RPMI7951 (cell line): ENCODE measurements at regions not wholly inside any gene's neighbourhood (a gene's known extent, or its start where the extent isn't known, plus 50 kb on each side); places are given as distances from the start of the nearest gene placed in this dataset.
"Not testable (repeated sequence)": the region's sequence is repeated elsewhere in the genome, so short reads cannot be mapped to it uniquely, and the experiment has no call there.

Experiments used
- DNase-seq: peaks from one replicate; pipeline ENCODE4 v3.0.0-alpha.2; 2012; ENCODE audit warnings: low read depth

DNA sequence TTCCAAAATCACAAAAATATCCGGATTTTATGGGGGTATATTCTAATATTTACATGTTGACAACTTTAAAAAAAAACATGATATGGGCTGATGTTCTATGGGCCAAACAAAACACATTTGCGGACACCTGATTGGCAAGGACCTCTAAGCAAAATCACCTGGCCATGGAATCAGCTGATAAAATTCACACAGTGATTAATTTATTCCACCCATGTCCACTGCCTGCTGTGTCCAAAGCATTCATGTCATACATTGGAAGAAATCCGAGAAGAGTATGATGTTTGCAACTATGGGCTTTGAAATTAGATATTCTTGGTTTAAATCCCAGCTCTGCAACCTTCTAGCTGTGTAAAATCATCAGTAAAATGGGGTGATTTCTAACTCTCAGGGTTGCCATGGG, 538.7 kb downstream of the HAPSTR1 start:
- no peak for DNase-seq

DNA sequence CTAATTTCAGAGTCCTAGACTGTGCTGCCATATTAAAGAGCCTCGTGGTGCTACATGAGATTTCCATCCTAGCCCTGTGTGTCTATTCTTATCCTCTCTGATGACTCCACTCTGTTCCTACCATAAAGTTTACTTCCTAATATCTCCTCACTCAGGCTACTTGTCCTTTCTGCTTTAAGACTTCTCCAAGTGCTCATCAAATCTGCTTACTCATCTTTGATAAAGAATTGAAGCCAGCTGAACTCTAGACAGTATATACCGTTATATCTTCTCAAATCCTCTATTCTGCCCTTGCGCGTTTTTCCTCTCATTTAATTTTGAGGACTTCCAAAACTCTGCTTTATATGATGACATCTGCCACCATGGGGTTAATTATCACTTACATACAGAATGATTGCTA, 539.5 kb downstream of the HAPSTR1 start:
- DNase-seq = no peak

DNA sequence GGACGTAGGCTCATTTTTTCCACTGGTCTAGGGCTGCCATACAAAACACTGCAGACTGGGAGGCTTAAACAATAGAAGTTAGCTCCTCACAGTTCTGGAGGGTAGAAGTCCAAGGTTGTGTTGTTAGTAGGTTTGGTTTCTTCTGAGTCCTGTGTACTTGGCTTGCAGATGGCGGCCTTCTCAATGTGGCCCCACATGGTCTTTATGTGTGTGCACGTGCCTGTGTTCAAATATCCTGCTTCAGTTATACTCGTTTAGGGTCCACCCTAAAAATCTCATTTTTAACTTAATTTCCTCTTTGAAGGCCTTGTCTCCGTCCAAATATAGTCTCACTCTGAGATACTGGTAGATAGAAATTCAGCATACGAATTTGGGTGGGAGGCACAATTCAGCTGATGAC, 542.4 kb downstream of the HAPSTR1 start:
- no peak for DNase-seq

- DNase-seq = not testable (repeated sequence)
Measured at GRCh38 chr16:9635150-9635720, 543.8 kb downstream of the HAPSTR1 start.

- no peak for DNase-seq
Measured at GRCh38 chr16:9644258-9644657, 538.0 kb downstream of the GRIN2A start.

DNA sequence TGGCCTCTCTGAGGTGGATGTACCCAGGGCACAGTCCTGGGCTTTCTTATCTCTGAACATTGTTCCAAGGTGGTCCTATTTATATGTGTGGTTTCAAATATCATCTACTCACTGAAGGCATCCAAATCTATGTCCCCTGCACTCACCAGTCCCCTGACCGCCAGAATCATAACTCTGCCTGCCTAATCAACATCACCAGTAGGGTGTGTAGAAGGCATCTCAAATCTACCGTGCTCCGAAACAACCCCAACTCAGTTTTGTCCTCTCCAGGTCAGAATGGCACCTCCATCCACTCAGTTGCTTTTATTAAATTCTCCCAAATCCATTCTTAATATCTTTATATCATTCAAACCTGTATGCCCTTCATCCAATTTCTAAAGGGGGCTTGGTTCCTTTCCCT, 536.3 kb downstream of the GRIN2A start:
- DNase-seq = no peak

DNA sequence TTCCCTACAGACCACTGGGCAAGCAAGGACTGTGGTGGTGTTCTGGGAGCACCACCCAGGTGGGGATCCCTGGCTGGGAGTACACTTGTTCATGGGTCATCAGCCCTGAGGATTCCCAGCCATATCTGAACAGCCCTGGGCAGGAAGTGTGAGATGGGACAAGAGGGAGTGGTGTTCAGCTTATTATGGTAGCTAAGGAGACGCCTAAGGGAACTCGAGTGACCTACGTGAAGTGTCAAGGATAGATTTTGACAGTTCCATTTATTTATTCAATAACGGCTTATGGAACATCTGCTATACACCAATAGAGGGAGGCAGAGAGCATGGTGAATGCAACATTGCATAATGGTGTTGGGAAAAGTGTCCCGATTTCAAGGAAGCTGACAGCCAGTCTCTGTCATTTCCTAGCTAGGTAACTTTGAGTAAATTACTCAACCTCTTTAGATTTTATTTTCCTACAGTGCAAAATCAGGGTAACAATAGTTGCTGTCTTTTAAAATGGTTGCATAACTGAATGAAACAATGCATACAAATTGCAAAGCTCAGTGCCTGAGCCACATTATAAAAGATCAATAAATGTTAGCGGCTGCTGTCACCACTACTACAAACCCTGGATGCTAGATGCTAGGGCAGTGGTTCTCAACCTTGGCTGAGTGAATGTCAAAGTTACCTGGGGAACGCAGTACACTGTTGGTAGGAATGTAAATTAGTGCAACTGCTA, 534.1 kb downstream of the GRIN2A start:
- peak; percentile 25 for DNase-seq

GRCh38 chr16:9650284-9650683, 531.9 kb downstream of the GRIN2A start:
- no peak for DNase-seq

DNA sequence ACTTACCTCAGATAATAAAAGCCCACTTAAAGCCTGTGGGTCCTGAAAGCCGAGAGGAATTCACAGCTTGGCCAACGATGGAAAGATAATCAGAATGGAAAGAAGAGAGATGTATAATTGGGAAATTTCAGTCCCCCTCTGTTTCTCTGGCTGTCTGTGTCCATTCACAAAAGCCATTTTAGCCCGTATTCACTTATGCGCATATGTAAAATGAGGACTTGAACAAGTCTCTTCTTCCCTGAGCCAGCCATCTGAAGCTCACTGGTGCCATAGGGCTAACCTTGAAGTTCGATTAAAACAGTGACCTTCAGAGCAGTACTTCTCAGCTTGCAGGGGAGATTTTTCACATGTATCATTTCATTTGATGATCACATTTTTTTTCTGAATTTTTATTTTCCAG, 527.2 kb downstream of the GRIN2A start:
- no peak for DNase-seq

- DNase-seq = no peak
Measured at GRCh38 chr16:9657641-9658040, 524.6 kb downstream of the GRIN2A start.

GRCh38 chr16:9658164-9658563, 524.1 kb downstream of the GRIN2A start:
- no peak for DNase-seq

GRCh38 chr16:9658586-9658985, 523.6 kb downstream of the GRIN2A start:
- no peak for DNase-seq

- no peak for DNase-seq
Measured at GRCh38 chr16:9660898-9661297, 521.3 kb downstream of the GRIN2A start.

GRCh38 chr16:9661336-9662017, 520.8 kb downstream of the GRIN2A start:
- DNase-seq = no peak

- DNase-seq = no peak
Measured at GRCh38 chr16:9663588-9663987, 518.6 kb downstream of the GRIN2A start.

DNA sequence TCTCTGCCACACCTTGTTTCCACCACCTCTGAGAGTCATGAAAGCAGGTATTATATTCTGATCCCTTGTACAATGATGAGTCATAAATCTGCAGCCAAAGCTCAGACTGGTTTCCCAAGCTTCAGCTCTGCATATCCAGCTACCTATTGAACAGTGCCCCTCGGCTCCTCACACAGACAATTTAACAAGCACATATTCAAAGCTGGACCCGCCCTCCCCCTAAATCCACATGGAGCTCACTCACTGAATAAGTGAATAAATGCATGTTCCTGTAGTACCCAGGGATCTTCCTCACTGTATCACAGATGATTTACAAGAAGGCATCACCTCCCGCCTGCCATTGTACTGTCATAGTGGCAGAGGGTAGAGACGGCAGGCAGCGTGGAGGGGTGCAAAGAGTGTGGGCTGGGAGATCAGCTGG, 516.4 kb downstream of the GRIN2A start:
- DNase-seq = no peak

- no peak for DNase-seq
Measured at GRCh38 chr16:9666834-9667480, 515.3 kb downstream of the GRIN2A start.

DNA sequence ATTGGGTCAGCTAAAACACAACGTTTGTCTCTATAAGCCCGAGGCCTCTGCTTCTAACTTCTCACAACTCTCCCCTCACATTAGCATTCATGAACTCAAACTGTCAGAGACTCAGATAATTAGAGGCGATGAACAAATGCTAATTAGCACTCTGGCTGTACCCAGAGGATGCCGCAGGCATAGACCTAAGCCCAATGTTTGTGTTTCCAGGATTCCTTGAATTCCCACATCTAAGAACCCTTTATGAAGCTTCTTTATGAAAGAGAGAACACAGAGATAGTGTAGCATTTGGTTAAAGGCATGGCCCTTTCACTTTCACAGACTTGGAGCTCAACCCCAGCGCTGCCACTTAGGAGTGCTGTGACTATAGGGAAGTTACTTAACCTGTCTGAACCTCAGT, 512.2 kb downstream of the GRIN2A start:
- no peak for DNase-seq

- not testable (repeated sequence) for DNase-seq
Measured at GRCh38 chr16:9670616-9671015, 511.6 kb downstream of the GRIN2A start.

DNA sequence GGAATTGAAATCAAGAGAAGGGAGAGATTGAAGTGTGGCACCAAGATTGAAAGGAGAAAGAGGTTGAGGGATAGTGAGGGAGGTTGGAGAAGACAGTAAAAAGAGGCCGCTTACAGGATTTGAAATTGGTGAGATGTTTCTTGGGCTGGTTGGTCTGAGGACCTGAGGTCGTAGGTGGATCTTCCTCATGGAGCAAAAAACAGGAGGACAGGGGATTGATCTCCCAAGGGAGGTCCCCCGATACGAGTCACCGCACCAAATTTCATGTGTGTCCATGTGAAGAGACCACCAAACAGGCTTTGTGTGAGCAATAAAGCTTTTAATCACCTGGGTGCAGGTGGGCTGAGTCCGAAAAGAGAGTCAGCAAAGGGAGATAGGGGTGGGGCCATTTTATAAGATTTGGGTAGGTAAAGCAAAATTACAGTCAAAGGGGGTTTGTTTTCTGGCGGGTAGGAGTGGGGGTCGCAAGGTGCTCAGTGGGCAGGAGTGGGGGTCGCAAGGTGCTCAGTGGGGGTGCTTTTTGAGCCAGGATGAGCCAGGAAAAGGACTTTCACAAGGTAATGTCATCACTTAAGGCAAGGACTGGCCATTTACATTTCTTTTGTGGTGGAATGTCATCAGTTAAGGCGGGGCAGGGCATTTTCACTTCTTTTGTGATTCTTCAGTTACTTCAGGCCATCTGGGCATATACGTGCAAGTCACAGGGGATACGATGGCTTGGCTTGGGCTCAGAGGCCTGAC, 505.5 kb downstream of the GRIN2A start:
- not testable (repeated sequence) for DNase-seq

DNA sequence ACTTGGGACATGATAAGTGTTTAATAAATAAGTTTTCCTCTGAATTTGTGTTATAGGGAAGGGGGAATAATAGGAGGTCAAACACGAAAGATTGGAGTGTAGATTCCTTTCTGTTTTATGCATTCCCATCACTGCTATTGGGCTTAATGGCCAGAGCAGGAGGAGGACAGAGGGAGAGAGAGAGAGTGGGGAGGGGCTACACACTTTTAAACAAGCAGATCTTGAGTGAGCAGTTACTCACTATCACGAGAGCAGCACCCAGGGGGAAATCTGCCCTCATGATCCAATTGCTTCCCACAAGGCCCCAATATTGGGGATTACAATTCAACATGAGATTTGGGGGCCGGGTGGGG, 505.0 kb downstream of the GRIN2A start:
- no peak for DNase-seq

GRCh38 chr16:9679213-9679767, 502.9 kb downstream of the GRIN2A start:
- DNase-seq = no peak
